ENCODE measurements at regions not wholly inside any gene's neighbourhood (a gene's known extent, or its start where the extent isn't known, plus 50 kb on each side); places are given as distances from the start of the nearest gene placed in this dataset.

GRCh38 chr2:129611471-129611870, 368.0 kb upstream of the RAB6C start:
- TF ChIP-seq, protein P1, sequence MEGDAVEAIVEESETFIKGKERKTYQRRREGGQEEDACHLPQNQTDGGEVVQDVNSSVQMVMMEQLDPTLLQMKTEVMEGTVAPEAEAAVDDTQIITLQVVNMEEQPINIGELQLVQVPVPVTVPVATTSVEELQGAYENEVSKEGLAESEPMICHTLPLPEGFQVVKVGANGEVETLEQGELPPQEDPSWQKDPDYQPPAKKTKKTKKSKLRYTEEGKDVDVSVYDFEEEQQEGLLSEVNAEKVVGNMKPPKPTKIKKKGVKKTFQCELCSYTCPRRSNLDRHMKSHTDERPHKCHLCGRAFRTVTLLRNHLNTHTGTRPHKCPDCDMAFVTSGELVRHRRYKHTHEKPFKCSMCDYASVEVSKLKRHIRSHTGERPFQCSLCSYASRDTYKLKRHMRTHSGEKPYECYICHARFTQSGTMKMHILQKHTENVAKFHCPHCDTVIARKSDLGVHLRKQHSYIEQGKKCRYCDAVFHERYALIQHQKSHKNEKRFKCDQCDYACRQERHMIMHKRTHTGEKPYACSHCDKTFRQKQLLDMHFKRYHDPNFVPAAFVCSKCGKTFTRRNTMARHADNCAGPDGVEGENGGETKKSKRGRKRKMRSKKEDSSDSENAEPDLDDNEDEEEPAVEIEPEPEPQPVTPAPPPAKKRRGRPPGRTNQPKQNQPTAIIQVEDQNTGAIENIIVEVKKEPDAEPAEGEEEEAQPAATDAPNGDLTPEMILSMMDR (IDR thresholded peaks at IDR 0.05), result no peak
- TF ChIP-seq POLR2A (IDR thresholded peaks at IDR 0.05), result no peak

All from testis (tissue), 2 donors.